Activated CD8-positive, alpha-beta memory T cell treated with anti-CD3 and anti-CD28 coated beads, Interleukin-2, amount 50 U/mL, for 24 hours (primary cell): ENCODE measurements at regions not wholly inside any gene's neighbourhood (a gene's known extent, or its start where the extent isn't known, plus 50 kb on each side); places are given as distances from the start of the nearest gene placed in this dataset.
"Not testable (repeated sequence)": the region's sequence is repeated elsewhere in the genome, so short reads cannot be mapped to it uniquely, and the experiment has no call there.

Experiments
- DNase-seq: peaks from one replicate; pipeline ENCODE4 v3.0.0-alpha.2; 2020; ENCODE audit errors: extremely low read depth

DNA sequence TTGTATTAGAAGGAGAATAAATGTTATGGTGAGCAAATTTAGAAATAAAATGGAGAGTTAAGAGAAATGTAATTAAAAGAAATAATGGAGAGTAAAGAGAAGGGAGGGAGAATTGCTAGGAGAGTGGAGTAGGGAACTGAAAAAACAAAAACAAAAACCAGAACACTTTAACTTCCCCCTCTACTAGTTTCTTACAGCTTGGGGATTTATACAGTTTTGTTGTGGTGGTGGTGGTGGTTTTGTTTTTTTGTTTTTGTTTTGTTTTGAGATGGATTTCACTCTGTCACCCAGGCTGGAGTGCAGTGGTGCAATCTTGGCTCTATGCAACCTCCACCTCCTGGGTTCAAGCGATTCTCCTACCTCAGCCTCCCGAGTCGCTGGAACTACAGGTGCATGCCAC lies 322.4 kb downstream of the TMEM167A start:
- DNase-seq: no peak

DNA sequence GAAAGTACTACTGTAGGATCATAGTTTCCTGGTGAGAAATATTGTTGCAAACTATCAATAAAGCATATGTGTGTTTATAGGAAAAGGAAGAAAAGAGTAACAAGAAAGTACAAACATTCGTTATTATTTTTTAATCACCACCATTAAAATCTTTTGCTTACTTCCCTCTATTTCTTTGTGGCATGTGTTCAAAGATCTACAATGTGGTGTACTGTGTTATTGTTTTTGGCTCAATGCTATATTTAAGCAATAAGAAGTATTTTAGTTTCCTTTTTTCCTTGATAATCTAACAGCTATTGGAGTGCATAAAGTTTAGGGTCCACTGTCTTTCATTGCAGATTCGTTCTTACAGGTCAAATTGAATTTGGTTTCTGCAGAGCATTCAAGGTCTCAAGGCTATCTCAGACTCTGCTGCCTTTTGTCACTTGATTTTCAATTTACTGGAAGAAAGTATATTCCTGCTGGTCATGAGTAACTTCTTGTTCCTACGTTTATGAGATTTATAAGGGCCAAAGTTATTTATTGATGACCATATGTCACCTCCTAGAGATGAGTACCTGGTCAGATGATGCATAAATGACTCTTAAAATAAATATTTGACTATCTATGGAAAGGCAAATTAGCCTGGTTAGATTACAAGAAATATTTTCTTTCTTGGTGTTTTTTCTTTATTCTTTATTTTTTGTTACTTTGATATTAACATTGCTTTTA lies 323.0 kb downstream of the TMEM167A start:
- DNase-seq: no peak

- DNase-seq: no peak
These were observed 323.8 kb downstream of the TMEM167A start for GRCh38 chr5:82753374-82753773.

GRCh38 chr5:82749461-82749820 lies 327.8 kb downstream of the TMEM167A start:
- no peak for DNase-seq

- no peak for DNase-seq
These were observed 328.3 kb downstream of the TMEM167A start for GRCh38 chr5:82748688-82749460.

DNA sequence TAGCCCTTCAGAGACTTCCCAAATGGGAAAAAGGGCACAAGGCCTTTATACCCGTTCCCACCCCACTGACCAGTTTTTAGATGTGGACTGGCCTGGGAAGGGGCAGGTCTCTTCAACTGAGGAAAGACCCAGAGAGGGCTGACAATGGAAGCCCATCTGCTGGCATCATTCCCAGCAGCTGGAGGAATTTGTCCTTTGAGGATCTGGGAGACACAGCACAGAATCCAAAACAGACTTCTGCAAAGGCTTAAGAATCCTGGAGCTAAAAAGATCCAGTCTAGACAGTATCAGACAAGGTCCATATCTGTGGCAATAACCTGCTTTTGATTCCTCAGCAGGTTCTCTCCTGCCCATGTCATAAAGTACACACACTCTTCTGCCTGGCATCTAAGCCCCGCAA lies 329.2 kb downstream of the TMEM167A start:
- no peak for DNase-seq

DNA sequence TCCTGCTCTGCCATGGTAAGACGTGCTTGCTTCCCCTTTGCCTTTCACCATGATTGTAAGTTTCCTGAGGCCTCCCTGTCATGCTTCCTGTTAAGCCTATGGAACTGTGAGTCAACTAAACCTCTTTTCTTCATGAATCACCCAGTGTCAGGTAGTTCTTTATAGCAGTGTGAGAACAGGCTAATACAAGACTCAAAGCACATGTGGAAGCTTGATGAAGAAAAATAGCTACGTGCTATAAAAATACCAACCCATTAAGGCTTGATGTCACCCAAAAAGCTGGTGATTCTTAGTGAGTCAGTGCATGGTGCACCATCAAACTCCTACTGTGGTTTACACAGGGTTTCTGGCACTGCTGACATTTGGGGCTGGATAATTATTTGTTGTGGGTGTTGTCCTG lies 332.2 kb downstream of the TMEM167A start:
- no peak for DNase-seq

GRCh38 chr5:82738681-82739269 lies 338.4 kb downstream of the TMEM167A start:
- no peak for DNase-seq

DNA sequence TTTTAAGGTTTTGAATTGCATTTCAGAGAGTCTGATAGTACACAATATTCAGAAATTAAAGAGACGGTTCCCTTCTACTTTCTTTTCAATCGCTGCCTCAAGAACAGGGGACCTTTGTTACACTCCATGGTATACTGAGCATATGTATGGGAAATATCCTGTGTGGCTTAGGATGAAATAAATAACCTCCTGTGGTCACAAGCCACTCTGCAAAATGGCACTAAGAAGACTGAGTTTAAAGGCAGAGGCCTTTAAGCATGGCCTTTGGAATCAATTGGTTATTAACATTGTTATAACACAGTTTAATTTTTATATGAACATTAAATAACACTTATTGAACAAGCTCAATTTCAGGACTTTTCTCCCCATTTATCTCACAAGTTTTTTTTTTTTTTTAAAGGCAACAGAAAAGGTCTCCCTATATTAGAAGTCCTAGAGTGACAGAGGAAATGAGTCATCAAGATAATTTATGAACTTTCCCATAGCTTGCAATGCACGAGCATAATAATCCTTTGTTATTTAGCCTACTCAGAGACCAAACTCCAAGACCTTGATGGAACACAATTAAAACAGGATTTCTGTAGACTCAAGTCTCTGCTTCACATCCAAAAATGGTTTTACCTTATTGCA lies 341.9 kb downstream of the TMEM167A start:
- no peak for DNase-seq

GRCh38 chr5:82734347-82734746 lies 342.8 kb downstream of the TMEM167A start:
- no peak for DNase-seq

DNA sequence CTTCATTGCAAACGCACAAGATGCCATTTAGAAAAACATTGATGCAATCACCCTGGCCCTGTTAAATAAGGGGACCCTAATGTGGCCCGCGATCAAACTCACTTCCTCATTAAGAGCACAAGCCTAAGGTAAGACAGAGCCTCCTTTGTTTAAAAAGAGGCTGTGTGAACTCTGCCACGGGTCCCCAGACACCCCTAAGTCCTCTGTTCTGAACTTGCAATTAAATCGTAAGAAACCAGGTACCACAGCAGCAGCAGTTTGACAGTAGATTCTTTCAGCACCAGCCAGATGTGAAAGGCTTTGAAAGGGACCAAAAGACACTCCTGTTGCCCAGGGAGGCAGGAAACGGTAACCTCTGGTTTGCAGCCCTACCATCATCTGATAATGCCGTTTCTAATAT lies 346.3 kb downstream of the TMEM167A start:
- no peak for DNase-seq

DNA sequence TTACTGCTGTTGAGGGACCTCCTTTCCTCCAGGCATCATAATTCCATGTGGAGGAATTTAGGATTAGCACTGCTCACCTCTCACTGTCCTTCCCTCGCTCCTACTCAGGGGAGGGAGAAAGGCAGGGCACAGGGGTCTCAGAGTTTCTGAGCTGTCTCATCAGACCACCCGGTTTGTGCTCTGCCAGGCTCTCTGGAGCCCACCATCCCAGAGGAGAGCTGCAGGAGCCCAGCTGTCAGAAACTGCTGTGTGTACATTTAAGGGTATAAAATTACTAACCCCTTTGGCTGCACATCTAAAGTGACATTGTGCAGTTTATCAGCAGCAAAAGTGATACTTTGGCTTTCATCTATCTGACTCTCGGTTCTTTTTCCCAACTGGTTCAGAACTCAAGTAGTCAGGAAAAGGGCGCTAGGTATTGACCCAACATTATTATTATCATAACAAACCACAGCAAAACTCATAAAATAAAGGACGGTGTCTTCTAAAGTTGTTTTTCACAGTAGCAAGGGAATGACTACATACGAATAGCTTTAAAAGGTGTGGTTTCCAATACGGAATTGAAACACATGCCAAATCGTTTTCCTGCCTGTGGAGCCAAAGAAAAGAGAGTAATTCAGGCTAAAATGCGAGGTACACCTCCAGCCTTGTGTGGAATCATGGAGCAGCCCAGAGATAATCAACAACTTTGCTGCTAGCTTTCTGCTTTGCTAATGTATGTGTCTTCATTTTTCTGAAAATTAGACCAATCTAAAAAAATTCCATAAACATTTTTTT lies 348.1 kb downstream of the TMEM167A start:
- DNase-seq: no peak

GRCh38 chr5:82723168-82723567 lies 354.0 kb downstream of the TMEM167A start:
- DNase-seq: no peak

GRCh38 chr5:82721087-82721410 lies 356.1 kb downstream of the TMEM167A start:
- no peak for DNase-seq

- DNase-seq: no peak
These were observed 356.7 kb downstream of the TMEM167A start for GRCh38 chr5:82720213-82721086.

GRCh38 chr5:82719368-82719767 lies 357.8 kb downstream of the TMEM167A start:
- DNase-seq: no peak

DNA sequence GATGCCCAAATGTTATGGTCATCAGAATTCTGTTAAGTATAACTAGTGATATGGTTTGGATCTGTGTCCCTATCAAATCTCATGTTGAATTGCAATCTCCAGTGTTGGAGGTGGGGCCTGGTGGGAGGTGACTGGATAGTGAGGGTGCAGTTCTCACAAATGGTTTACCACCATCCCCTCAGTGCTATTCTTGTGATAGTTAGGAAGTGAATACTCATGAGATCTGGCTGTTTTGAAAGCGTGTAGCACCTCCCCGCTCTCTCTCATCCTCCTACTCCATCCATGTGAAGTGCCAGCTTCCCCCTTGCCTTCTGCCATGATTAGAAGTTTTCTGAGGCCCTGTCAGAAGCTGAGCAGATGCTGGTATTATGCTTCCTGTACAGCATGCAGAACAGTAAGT lies 359.5 kb downstream of the TMEM167A start:
- DNase-seq: no peak

DNA sequence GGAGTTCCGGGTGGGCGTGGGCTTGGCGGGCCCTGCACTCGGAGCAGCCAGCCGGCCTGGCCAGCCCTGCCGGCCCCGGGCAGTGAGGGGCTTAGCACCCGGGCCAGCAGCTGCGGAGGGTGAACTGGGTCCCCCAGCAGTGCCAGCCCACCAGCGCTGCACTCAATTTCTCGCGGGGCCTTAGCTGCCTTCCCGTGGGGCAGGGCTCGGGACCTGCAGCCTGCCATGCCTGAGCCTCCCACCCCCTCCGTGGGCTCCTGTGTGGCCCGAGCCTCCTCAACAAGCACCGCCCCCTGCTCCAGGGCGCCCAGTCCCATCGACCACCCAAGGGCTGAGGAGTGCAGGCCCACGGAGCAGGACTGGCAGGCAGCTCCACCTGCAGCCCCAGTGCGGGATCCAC lies 362.5 kb downstream of the TMEM167A start:
- DNase-seq: not testable (repeated sequence)

GRCh38 chr5:82713811-82714210 lies 363.4 kb downstream of the TMEM167A start:
- no peak for DNase-seq

DNA sequence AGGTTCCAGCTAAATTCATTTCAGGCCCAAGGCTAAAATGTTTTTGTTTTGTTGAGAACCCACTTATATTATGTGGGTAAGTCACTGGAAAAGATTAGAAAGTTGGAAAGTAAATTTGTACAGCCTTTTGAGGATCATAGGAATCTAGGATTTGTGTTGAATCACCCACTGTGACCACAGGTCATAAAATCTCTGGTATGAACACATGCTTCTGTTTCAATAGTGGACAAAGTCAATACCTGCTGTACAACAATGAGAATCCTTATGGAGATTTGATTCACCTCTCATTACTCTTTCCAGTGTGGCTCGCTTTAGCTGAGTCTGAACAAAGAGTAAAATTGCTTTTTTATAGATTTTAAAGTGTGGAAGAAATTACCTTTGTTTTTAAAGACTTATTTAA lies 369.5 kb downstream of the TMEM167A start:
- no peak for DNase-seq

DNA sequence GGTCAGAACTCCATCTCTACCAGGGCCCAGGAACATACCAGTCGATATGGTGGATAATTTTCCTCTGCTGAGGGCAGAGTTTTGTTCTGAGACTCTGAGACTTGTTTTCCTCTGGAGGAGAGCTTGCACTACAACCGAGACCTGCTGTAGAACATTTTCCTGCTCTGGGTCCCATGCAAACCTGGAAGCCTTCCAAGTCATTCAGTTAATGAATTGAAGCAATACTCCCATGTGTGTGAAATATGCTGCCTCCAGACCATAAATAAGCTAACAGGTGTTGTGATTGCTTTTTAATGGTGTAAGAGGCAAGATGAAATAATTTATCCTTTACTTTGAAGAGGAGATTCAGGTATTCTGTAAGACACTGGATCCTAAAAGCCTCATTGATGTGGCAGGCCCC lies 372.8 kb downstream of the TMEM167A start:
- DNase-seq: no peak
